Lower leg skin (tissue), 4 donors: ENCODE measurements at regions not wholly inside any gene's neighbourhood (a gene's known extent, or its start where the extent isn't known, plus 50 kb on each side); places are given as distances from the start of the nearest gene placed in this dataset.

Source experiments
- DNase-seq, 2 donors: peaks; one replicate each; pipeline ENCODE4 v3.0.0-alpha.2; 2019; ENCODE audit warnings: low spot score in 2 of 2
- H3K4me3 ChIP-seq: fragments of 200-600 bp; sonication (generic); 2 replicates; pipeline ENCODE4 v1.5.1; 2017; ENCODE audit warnings: mild to moderate bottlenecking, low read depth; ENCODE audit not compliant: poor library complexity, severe bottlenecking
- POLR2A ChIP-seq, 2 donors: fragments of 450-650 bp; IDR thresholded peaks; one replicate each; pipeline ENCODE4 v1.6.1; 2016 to 2017; ENCODE audit warnings: antibody characterized with exemption in 2 of 2, mild to moderate bottlenecking in 1 of 2, moderate library complexity in 1 of 2
- whole genome bisulfite sequencing, 2 donors: methylation state at CpG; one replicate each; pipeline ENCODE4 v1.1.5; 2018; 5-methylcytosine and 5-hydroxymethylcytosine counted together
- intact Hi-C: fragments of 100-400 bp; cut with DNase I; formaldehyde crosslinking; loops from one replicate; pipeline ENCODE4 v1.15.0; 2023; ENCODE audit warnings: low total_unique reads
- TF ChIP-seq, protein P1 (sequence below), 3 donors: fragments of 450-650 bp; IDR thresholded peaks; one replicate each; pipeline ENCODE4 v1.5.1; 2016; ENCODE audit warnings: antibody characterized with exemption in 3 of 3, mild to moderate bottlenecking in 3 of 3, moderate library complexity in 2 of 3

DNA sequence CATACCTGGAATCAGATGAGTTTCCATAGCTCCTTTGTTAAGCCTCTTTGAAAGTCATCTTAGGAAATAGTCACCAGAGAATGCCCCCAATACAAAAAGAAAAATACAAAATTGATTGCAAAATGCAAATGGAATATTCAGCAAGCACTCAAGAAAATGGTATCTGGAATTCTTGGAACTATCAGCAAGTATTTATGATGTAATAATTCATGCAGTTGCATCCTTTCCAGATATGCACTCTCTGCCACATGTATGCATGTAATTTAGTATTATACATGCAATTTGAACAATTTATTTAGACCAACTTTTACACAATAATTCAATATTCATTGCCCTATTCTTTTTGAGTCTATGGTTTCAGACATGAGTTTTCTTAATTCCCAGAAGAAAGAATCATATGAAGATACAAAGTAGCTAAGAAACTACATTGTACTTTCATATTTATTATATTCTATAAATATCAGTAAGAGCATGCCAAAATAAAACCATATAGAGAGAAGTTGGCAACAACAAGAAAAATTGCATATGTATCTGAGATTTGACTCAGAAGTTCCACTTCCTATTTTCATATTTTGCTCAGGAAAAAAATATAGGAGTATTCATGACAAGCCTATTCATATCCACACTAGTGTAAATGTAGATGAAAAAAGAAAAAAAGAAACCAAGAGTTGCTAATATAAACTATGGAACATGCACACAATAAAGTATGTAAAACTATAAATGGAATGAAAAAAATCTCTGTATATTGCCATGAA is 338.5 kb downstream of the SEMA3D start:
- no peak overlapping the region for H3K4me3 ChIP-seq
- TF ChIP-seq, protein P1, sequence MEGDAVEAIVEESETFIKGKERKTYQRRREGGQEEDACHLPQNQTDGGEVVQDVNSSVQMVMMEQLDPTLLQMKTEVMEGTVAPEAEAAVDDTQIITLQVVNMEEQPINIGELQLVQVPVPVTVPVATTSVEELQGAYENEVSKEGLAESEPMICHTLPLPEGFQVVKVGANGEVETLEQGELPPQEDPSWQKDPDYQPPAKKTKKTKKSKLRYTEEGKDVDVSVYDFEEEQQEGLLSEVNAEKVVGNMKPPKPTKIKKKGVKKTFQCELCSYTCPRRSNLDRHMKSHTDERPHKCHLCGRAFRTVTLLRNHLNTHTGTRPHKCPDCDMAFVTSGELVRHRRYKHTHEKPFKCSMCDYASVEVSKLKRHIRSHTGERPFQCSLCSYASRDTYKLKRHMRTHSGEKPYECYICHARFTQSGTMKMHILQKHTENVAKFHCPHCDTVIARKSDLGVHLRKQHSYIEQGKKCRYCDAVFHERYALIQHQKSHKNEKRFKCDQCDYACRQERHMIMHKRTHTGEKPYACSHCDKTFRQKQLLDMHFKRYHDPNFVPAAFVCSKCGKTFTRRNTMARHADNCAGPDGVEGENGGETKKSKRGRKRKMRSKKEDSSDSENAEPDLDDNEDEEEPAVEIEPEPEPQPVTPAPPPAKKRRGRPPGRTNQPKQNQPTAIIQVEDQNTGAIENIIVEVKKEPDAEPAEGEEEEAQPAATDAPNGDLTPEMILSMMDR (IDR thresholded peaks at IDR 0.05), result no peak
- no peak for TF ChIP-seq POLR2A (IDR thresholded peaks at IDR 0.05)
- intact Hi-C loops, result no loop called here
- DNase-seq, result no peak

DNA sequence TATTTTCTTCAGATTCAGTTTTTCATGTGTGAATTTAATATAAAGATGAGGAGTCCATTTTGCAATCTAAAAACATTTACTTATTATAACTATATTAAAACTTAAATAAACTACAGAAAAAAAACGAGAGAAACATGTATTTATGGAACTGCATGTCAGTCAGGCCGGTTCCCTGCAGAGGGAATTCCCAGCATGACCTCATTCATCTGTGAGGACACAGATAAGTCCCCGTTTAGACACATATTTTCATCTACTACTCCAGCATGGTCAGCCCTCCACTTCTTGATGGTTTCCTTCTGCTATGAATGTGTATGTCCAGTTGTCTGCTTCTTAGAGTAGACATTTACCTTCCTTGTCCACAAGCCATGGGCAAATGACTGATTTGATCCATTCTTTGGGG is 339.1 kb downstream of the SEMA3D start:
- H3K4me3 ChIP-seq, result no peak overlapping the region
- intact Hi-C loops, result no loop called here
- 50 to 54% methylated on average over 3 of the region's 3 CpGs for WGBS, 2 donors
- TF ChIP-seq, protein P1 (IDR thresholded peaks at IDR 0.05), result no peak
- TF ChIP-seq POLR2A (IDR thresholded peaks at IDR 0.05), result no peak
- no peak for DNase-seq

GRCh38 chr7:84847038-84847437 is 339.8 kb downstream of the SEMA3D start:
- no peak overlapping the region for H3K4me3 ChIP-seq
- 68 to 86% methylated on average over 1 of the region's 1 CpG for WGBS, 2 donors
- TF ChIP-seq, protein P1 (IDR thresholded peaks at IDR 0.05), result no peak
- TF ChIP-seq POLR2A (IDR thresholded peaks at IDR 0.05), result no peak
- intact Hi-C loops, result no loop called here
- no peak for DNase-seq

DNA sequence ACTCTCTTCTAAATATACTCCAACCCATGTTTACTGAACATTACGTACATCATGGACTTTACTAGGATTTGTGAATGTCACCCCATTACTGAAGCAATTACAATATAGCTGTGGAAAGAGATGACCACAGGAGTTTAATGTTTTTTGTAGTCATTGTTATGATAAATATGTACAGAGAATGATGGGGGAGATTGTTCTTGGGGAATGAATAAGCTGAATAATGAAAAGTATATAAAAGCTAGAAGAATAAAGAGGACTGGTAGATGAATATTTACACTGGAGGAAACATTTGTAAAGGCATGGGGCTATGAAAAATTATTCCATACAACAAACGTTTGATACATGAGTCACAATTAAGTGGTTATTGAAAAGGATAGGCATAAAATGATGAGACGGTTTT is 340.9 kb downstream of the SEMA3D start:
- intact Hi-C loops, result no loop called here
- no peak for TF ChIP-seq POLR2A (IDR thresholded peaks at IDR 0.05)
- TF ChIP-seq, protein P1 (IDR thresholded peaks at IDR 0.05), result no peak
- H3K4me3 ChIP-seq, result no peak overlapping the region
- WGBS, 2 donors, result 71 to 89% methylated on average over 3 of the region's 3 CpGs
- DNase-seq, result no peak

- intact Hi-C loops, result no loop called here
Observed at GRCh38 chr7:84844771-84845170, 342.1 kb downstream of the SEMA3D start.

More at GRCh38 chr7:84844771-84845170, 342.1 kb downstream of the SEMA3D start:
- H3K4me3 ChIP-seq, result no peak overlapping the region
- TF ChIP-seq, protein P1 (IDR thresholded peaks at IDR 0.05), result no peak
- TF ChIP-seq POLR2A (IDR thresholded peaks at IDR 0.05), result no peak
- DNase-seq, result no peak
- WGBS, 2 donors, result 69 to 81% methylated on average over 1 of the region's 1 CpG
